Upper lobe of right lung (tissue), 1 donor: ENCODE measurements at regions not wholly inside any gene's neighbourhood (a gene's known extent, or its start where the extent isn't known, plus 50 kb on each side); places are given as distances from the start of the nearest gene placed in this dataset.

ENCODE experiments used
- ATAC-seq: fragments of 200-7000 bp; cut with Tn5 transposase; one replicate; pipeline ENCODE4 v1.9.1; 2020; ENCODE audit warnings: mild to moderate bottlenecking, moderate library complexity
- DNase-seq: peaks from one replicate; pipeline ENCODE4 v3.0.0-alpha.2; 2020
- H3K27ac ChIP-seq: fragments of 200-600 bp; one replicate; pipeline ENCODE4 v1.8.0; 2022
- H3K27me3 ChIP-seq: fragments of 200-600 bp; one replicate; pipeline ENCODE4 v1.8.0; 2022; ENCODE audit warnings: mild to moderate bottlenecking
- H3K36me3 ChIP-seq: fragments of 200-600 bp; one replicate; pipeline ENCODE4 v1.8.0; 2022
- H3K4me1 ChIP-seq: fragments of 200-600 bp; one replicate; pipeline ENCODE4 v1.8.0; 2022
- H3K4me3 ChIP-seq: fragments of 200-600 bp; one replicate; pipeline ENCODE4 v1.8.0; 2022; ENCODE audit warnings: mild to moderate bottlenecking
- H3K9me3 ChIP-seq: fragments of 200-600 bp; one replicate; pipeline ENCODE4 v1.8.0; 2022
- CTCF ChIP-seq: fragments of 200-600 bp; IDR thresholded peaks from one replicate; pipeline ENCODE4 v1.8.0; 2022; ENCODE audit warnings: antibody characterized with exemption
- intact Hi-C: fragments of 100-400 bp; cut with DNase I; formaldehyde crosslinking; loops from one replicate; pipeline ENCODE4 v1.11.0; 2022
- donor health status: DM: no; HTN: yes; CAD: no; lungs with severe emphysema.

- no peaks in the 10 kb centered on the region for H3K9me3 ChIP-seq
- TF ChIP-seq CTCF: no peak
- H3K36me3 ChIP-seq: no peaks in the 10 kb centered on the region
- H3K27ac ChIP-seq: no peak overlapping the region
- ATAC-seq (no peak), DNase-seq (no peak)
- no peaks in the 10 kb centered on the region for H3K4me1 ChIP-seq
- no peak overlapping the region for H3K4me3 ChIP-seq
- intact Hi-C loops: no loop called here
- H3K27me3 ChIP-seq: peaks cover 12% of the 10 kb centered on the region
These were observed 79.8 kb downstream of the PSMB1 start for GRCh38 chr6:170473301-170473717.

GRCh38 chr6:170471491-170471890 is 81.6 kb downstream of the PSMB1 start:
- no peak for DNase-seq

GRCh38 chr6:170470734-170471133 is 82.4 kb downstream of the PSMB1 start:
- Histone ChIP-seq H3K27ac (no peak overlapping the region), H3K9me3 (no peaks in the 10 kb centered on the region), H3K4me3 (no peak overlapping the region), H3K36me3 (no peaks in the 10 kb centered on the region), H3K4me1 (no peaks in the 10 kb centered on the region), H3K27me3 (peaks cover 12% of the 10 kb centered on the region)
- intact Hi-C loops: no loop called here
- no peak for TF ChIP-seq CTCF
- DNase-seq (no peak), ATAC-seq (no peak)

More at GRCh38 chr6:170471491-170471890, 81.6 kb downstream of the PSMB1 start:
- peaks cover 12% of the 10 kb centered on the region for H3K27me3 ChIP-seq
- no peaks in the 10 kb centered on the region for H3K36me3 ChIP-seq
- no peak overlapping the region for H3K4me3 ChIP-seq
- no peak for ATAC-seq
- no peak for TF ChIP-seq CTCF
- intact Hi-C loops: no loop called here
- no peaks in the 10 kb centered on the region for H3K9me3 ChIP-seq
- no peak overlapping the region for H3K27ac ChIP-seq
- H3K4me1 ChIP-seq: no peaks in the 10 kb centered on the region

GRCh38 chr6:170464524-170464979 is 88.6 kb downstream of the PSMB1 start:
- peaks cover 9% of the 10 kb centered on the region for H3K4me1 ChIP-seq
- no peak overlapping the region for H3K4me3 ChIP-seq
- no peaks in the 10 kb centered on the region for H3K27me3 ChIP-seq
- no peak overlapping the region for H3K27ac ChIP-seq
- intact Hi-C loops: no loop called here
- DNase-seq (peak; percentile 43), ATAC-seq (peak; percentile 13)
- H3K9me3 ChIP-seq: no peaks in the 10 kb centered on the region
- H3K36me3 ChIP-seq: no peaks in the 10 kb centered on the region
- TF ChIP-seq CTCF: no peak

DNA sequence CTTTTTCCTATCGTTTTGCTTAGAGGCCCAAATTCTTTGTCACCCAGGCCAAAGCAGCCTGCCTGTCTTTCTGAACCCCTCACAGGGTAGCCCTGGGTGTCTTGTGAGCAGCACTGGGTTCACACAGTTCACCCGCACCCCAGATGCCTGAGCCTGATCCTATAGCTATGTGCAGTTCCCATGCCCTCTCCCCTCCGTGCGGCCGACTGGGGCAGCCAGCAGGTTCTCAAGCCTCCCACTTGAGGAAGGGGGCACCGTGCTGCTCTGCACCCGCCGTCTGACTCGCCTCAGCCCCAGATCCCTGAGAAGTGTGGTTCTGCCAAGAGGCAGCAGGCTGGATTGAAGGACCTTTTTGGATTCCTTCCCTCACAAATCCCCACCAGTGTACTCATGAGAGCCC is 89.0 kb downstream of the PSMB1 start:
- H3K9me3 ChIP-seq: no peaks in the 10 kb centered on the region
- no peak overlapping the region for H3K27ac ChIP-seq
- no peaks in the 10 kb centered on the region for H3K36me3 ChIP-seq
- peak; percentile 35 for DNase-seq
- H3K27me3 ChIP-seq: no peaks in the 10 kb centered on the region
- H3K4me1 ChIP-seq: peaks cover 10% of the 10 kb centered on the region
- no peak for ATAC-seq
- TF ChIP-seq CTCF: no peak
- intact Hi-C loops: no loop called here
- no peak overlapping the region for H3K4me3 ChIP-seq

DNA sequence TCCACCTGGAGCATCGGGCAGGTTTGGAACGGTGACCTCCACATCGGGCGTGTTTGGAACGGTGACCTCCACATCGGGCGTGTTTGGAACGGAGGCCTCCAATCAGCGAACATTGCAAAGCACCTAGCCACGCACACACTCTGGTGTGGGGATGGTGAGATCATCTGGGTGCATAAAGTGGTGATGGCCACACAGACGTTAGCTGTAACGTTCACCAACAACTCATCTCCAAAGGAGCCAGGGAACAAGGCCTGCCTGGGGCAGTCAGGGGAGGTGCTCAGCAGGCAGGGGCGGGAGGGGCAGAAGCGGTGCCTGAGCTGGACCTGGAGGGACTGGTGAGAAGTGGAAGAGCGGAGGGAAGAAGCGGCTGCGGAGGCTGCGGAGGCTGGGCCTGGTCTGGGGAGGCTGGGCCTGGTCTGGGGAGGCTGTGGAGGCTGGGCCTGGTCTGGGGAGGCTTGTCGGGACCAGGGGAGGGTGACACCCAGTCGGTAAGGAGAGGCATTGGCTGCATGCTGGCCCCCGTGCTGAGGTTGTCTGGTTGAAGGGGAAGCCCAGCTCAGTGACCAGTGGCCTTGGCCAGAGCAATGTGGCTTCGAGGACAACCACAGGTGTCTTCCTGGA is 89.9 kb downstream of the PSMB1 start:
- peaks cover 10% of the 10 kb centered on the region for H3K4me1 ChIP-seq
- no peak overlapping the region for H3K4me3 ChIP-seq
- no peaks in the 10 kb centered on the region for H3K27me3 ChIP-seq
- no peaks in the 10 kb centered on the region for H3K36me3 ChIP-seq
- ATAC-seq (peak; percentile 7), DNase-seq (peak; percentile 58)
- no peak overlapping the region for H3K27ac ChIP-seq
- no peaks in the 10 kb centered on the region for H3K9me3 ChIP-seq
- intact Hi-C loops: no loop called here
- no peak for TF ChIP-seq CTCF
